Dedifferentiated amniotic fluid mesenchymal stem cell (primary cell): ENCODE measurements at regions not wholly inside any gene's neighbourhood (a gene's known extent, or its start where the extent isn't known, plus 50 kb on each side); places are given as distances from the start of the nearest gene placed in this dataset.

ENCODE experiments used
- DNase-seq: peaks from one replicate; pipeline ENCODE4 v3.0.0-alpha.2; 2016; ENCODE audit errors: extremely low spot score

DNA sequence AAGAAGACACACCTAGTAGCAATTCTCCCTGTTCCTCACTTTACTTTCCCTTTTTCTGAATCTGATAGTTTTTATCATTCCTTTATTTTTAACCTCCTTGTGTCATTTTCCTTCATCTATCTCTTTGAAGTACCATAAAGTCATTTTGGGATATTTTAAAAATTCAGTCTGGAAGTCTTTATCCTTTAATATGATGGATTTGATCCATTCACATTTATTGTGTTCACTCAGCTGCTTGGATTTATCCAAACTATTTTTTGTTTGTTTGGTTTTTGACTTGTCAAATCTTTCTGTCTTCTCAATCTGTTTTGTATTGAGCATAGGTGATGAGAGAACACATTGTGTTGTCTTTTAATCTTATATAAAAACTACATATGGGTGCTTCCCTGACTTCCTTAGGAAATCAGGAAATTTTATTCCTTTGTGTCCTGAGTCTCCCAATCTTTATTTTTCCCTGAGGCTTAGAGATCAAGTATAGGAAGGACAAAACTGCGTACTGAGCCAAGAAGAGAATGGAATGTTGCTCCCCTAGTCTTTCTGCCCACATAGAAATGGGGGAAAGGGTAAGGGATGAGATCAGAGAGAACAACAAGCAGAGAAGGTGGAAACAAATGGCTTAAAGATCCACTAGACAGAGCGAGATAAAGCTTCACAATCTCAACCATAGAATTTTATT lies 132.7 kb upstream of the HABP2 start:
- no peak for DNase-seq

GRCh38 chr10:113420733-113421675 lies 131.8 kb upstream of the HABP2 start:
- no peak for DNase-seq

DNA sequence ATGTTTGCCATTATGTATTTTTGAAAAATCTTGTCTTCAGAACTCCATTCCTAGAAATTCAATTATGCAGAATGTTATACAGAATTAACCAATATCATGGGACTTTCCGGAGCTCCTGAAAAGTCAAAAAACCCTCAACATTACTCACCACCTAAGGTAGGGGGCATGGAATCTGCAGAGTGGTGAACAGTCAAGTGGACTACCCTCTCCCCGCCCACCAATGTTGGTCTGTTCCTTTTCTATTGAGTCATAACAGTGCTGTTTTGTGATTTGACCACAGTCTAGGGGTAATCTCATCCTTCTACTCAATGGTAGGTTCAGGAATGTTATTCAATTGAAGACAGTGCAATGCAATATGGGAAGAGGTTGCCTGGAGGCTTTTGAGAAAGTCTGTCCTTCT lies 130.5 kb upstream of the HABP2 start:
- DNase-seq = no peak

GRCh38 chr10:113423981-113424721 lies 128.7 kb upstream of the HABP2 start:
- no peak for DNase-seq

DNA sequence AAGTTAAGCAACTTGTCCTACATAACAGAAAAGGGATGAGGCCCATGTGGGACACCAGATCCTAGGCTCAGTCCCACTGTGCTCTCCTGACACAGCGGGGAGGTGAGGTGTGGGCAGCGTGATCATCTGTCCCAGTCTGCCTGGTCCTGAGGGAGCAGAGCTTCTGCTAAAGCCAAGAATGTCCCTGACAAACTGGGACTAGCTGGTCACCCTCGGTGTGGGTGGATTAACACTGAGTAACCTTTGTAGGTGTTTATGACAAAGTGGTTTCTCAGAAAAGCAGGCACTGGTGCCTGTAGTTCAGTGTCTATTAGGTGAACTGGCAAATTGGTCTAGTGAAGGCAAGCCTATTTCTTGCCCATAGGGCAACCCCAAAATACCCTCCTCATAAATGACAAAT lies 127.8 kb upstream of the HABP2 start:
- no peak for DNase-seq

GRCh38 chr10:113425541-113425951 lies 127.3 kb upstream of the HABP2 start:
- no peak for DNase-seq

DNA sequence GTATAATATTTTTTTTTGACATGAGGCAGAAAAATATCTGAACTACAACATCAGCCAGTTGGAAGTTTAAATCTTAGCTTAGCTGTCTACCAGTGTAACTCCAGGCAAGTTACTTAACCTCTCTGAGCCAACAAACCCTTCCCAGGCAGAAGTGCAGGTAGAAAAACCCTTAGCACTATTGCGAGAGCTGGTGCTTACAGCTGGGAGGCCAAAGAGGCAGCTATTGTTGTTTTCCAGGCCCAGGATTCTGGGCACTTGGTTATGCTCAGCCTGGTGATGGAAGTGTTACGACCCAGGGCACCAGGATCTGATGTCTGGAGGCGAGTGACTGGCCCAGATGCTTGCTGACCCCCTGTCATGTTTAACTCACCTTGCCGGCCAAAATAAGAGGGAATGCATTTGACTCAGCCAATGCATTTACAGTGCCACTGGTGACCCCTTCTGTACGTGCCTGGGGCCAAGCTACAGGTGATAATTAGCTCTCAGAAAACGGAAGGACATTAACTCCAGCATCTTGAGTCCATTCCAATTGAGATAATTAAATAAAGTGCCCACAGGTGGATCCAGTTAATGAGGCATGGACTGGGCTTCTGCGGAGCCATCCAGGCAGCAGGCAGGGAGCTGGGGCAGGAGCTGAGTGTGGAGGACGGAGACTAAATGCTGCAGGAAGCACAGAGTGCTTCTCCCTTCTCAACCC lies 126.5 kb upstream of the HABP2 start:
- DNase-seq = no peak

- DNase-seq = no peak
Observed at GRCh38 chr10:113427236-113427735, 125.6 kb upstream of the HABP2 start.

DNA sequence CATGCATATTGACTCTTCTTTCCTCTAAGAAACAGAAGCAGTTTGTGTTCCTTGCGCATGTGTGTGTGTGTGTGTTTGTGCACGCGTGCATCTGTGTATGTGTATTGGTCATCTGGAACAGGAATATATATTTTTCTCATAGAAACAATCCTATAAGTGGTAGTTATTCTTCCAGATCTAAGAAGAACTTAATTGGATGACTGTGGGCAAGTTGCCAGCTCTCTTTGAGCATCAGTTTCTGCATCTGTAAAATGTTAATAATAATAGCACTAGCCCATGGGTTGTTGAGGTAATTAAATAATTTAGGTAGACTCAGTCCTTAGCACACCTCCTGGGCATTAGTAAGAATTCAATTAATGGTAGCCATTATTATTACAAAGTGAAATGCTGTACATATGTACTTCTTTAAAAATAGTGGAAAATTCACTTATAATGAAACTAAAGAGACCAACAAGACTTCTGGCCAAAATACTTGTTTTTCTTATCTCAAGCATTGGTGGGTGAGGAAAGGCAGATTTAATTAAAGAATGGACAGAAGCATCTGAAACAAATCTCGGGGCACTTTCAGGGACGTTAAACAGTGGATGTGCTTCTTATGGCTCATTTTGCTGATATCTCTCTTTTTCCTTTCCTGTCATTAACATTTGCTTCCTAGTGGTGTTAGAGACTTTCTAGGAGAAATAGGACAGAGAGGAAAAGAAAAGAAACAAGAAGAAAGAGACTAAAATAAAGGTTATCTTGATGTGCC lies 124.9 kb upstream of the HABP2 start:
- DNase-seq = no peak

DNA sequence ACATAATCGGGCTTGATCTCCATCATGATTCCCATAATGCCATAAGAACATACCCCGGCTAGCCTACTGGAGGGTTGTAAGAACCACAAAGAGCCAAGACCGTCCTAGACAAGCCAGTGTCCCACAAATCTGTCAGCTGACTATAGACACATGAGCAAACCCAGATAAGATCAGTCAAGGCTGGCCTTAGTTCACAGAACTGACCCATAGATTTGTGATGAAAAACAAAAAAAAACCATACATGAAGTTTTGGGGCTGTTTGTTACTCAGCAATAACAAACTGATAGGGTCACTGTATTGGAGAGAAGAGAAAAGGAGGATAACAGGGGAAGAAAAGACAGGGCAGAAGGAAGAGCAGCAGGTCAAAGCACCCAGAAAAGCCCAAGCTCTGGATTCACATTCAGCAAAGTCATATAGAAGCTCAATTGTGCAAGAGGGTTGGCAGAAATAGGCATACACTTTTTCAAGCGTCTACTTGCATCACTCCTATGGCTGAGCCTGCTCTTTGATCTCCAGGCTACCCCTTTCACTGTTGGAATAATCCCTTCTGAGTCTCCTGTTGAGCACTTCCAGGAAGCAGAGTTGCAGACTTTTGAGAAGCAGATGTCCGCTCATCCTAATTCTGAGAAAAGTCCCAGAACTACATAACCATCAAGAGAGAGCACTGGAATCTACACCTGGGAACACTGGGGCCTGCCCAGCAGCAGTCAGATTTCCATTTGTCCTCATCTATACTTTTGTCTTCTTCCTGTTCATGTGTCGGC lies 122.0 kb upstream of the HABP2 start:
- DNase-seq = no peak

- DNase-seq = no peak
Observed at GRCh38 chr10:113431398-113432160, 121.3 kb upstream of the HABP2 start.

GRCh38 chr10:113433711-113434110 lies 119.1 kb upstream of the HABP2 start:
- no peak for DNase-seq

DNA sequence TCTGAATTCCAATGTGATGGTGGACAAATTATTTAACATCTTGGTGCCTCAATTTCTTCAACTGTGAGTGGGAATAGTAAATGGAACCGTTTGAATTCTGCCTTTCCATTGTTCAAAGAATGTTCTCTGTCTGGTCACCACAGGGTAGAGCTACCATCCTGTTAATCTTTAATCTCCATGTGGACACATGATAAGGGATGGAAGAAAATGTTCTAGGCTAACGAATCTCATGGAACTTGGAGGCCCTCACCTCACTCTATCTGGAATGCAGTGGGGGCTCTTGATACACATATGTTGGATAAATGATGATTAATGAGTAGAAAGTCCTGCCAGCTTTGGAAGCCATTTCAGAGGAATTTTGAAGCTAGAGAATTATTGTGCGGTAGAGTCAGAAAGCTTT lies 118.5 kb upstream of the HABP2 start:
- no peak for DNase-seq

DNA sequence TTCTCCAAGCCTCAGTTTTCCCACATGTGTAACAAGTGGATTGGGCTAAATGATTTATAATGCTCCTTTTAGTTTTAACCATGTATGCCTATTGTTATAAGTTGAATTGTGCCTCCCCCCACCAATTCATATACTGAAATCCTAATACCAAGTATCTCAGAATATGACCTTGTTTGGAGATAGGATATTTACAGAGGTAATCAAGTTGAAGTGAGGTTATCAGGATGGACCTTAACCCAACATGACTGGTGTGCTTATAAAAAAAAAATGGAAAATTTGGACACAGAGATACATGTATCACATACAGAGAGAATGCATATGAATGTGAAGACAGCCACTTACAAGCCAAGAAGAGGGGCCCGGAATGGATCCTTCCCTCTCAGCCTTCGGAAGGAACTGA lies 117.9 kb upstream of the HABP2 start:
- DNase-seq = no peak

GRCh38 chr10:113435881-113436280 lies 117.0 kb upstream of the HABP2 start:
- no peak for DNase-seq

DNA sequence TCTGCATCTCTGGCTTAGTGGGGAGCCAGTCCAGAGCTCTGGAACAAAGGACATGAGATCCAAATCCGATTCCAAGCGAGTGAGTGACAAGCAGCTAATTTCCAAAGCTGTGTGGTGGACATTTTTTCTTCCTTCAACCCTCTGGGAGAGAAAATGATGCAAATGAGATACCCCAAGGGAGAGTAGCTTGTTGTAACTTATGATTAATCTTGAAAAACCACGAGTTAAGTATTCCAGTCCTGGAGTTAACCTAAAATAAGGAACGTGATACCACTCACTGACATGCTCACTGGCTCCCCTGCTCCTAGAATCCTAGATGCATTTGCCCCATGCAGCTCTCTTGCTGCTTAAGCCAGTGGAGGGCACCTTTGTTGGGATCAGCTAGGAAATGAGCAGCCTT lies 116.0 kb upstream of the HABP2 start:
- DNase-seq = no peak

GRCh38 chr10:113438652-113439051 lies 114.2 kb upstream of the HABP2 start:
- DNase-seq = peak; percentile 21

DNA sequence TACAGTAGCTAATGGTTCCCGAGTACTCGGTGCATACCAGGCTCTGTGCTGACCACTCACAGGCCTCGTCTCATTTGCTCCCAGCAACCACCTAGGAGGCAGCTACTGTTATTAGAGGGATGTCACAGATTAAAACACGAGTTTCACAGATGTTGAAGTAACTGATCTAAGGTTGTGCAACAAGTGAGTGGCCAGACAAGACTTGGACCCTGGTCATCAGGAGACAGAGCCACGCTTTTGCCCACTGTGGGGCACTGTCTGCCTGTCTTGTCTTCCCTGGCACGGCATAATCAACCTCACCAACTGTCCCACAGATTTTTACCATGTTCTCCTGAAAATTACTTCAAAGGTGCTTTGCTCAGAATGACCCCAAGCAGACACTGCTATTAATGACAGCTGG lies 111.6 kb upstream of the HABP2 start:
- no peak for DNase-seq

DNA sequence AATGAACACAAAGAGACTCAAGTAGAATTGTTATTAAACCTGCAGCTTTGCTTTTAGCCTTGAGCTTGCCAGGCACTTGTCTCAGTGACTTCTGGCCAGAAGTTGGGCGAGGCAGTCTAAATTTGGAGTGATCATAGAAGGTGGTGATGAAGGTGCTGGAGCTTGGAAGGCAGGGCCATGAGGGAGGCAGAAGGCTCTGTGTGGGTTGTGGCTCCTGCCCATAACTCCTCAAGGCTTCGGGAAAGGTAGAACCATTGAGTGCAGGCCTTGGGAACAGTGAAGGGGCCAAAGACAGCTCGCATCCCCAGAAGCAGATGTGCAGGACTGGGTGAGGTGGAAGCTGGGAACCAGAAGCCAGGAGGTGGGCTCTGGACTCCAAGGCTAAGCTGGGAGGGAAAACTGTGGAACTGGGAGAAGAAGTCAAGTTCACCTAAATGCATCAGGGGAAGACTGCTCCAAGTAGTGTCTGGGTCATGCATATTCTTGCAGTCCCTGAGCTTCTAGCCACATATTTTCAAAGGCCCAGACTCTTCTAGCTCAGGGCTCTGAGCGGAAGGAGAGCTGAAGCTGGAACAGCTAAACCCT lies 111.1 kb upstream of the HABP2 start:
- no peak for DNase-seq
